Skeletal muscle tissue (tissue), 3 donors: ENCODE measurements at regions not wholly inside any gene's neighbourhood (a gene's known extent, or its start where the extent isn't known, plus 50 kb on each side); places are given as distances from the start of the nearest gene placed in this dataset.

Experiments used
- H3K27ac ChIP-seq: one replicate; pipeline ENCODE4 v1.7.0; 2013; ENCODE audit warnings: mild to moderate bottlenecking, low read depth, low read length, inconsistent platforms
- H3K27me3 ChIP-seq, 3 donors: one replicate each; pipeline ENCODE4 v1.7.0; 2013; ENCODE audit warnings: low read length in 3 of 3; ENCODE audit not compliant: control insufficient read depth in 3 of 3, insufficient read depth in 3 of 3
- H3K36me3 ChIP-seq, 3 donors: one replicate each; pipeline ENCODE4 v1.7.0; 2013; ENCODE audit warnings: low read length in 3 of 3; ENCODE audit not compliant: control insufficient read depth in 3 of 3, insufficient read depth in 3 of 3
- H3K4me1 ChIP-seq, 3 donors: one replicate each; pipeline ENCODE4 v1.7.0; 2013; ENCODE audit warnings: low read length in 3 of 3, mild to moderate bottlenecking in 3 of 3; ENCODE audit not compliant: control insufficient read depth in 3 of 3, insufficient read depth in 3 of 3
- H3K4me3 ChIP-seq, 3 donors: one replicate each; pipeline ENCODE4 v1.7.0; 2013; ENCODE audit warnings: low read length in 3 of 3
- H3K9ac ChIP-seq, 3 donors: one replicate each; pipeline ENCODE4 v1.7.0; 2013; ENCODE audit warnings: low read length in 3 of 3, mild to moderate bottlenecking in 3 of 3, moderate library complexity in 2 of 3, low read depth in 1 of 3
- H3K9me3 ChIP-seq, 3 donors: one replicate each; pipeline ENCODE4 v1.7.0; 2013; ENCODE audit warnings: low read length in 3 of 3; ENCODE audit not compliant: control insufficient read depth in 3 of 3
- donor health status: Osteomylitis.

- Histone ChIP-seq H3K27ac (no peak overlapping the region), H3K4me1 (peaks cover 18 to 25% (median 24%) of the 10 kb centered on the region in 3 donors), H3K4me3 (no peak overlapping the region), H3K36me3 (no peaks in the 10 kb centered on the region), H3K27me3 (no peaks in the 10 kb centered on the region), H3K9ac (no peak overlapping the region), H3K9me3 (no peaks in the 10 kb centered on the region)
Observed at GRCh38 chr14:51337520-51337919, 97.5 kb downstream of the TMX1 start.

- Histone ChIP-seq H3K27ac (no peak overlapping the region), H3K4me3 (no peak overlapping the region), H3K27me3 (no peaks in the 10 kb centered on the region), H3K9ac (no peak overlapping the region), H3K4me1 (peaks cover 5 to 8% (median 6%) of the 10 kb centered on the region in 3 donors), H3K36me3 (no peaks in the 10 kb centered on the region), H3K9me3 (no peaks in the 10 kb centered on the region)
Observed at GRCh38 chr14:51341338-51341737, 101.3 kb downstream of the TMX1 start.

- H3K27me3 ChIP-seq: no peaks in the 10 kb centered on the region
- no peaks in the 10 kb centered on the region for H3K9me3 ChIP-seq
- no peak overlapping the region for H3K4me3 ChIP-seq
- H3K9ac ChIP-seq: no peak overlapping the region
- no peaks in the 10 kb centered on the region for H3K4me1 ChIP-seq
- H3K36me3 ChIP-seq: no peaks in the 10 kb centered on the region
- no peak overlapping the region for H3K27ac ChIP-seq
Observed at GRCh38 chr14:51342226-51342625, 102.2 kb downstream of the TMX1 start.

- no peaks in the 10 kb centered on the region for H3K4me1 ChIP-seq
- no peak overlapping the region for H3K27ac ChIP-seq
- no peak overlapping the region for H3K9ac ChIP-seq
- no peaks in the 10 kb centered on the region for H3K9me3 ChIP-seq
- H3K36me3 ChIP-seq: no peaks in the 10 kb centered on the region
- no peaks in the 10 kb centered on the region for H3K27me3 ChIP-seq
- no peak overlapping the region for H3K4me3 ChIP-seq
Observed at GRCh38 chr14:51351997-51352396, 112.0 kb downstream of the TMX1 start.

- Histone ChIP-seq H3K27ac (no peak overlapping the region), H3K36me3 (no peaks in the 10 kb centered on the region), H3K27me3 (no peaks in the 10 kb centered on the region), H3K4me3 (no peak overlapping the region), H3K9ac (no peak overlapping the region), H3K9me3 (no peaks in the 10 kb centered on the region), H3K4me1 (no peaks in the 10 kb centered on the region)
Observed at GRCh38 chr14:51353901-51354300, 113.9 kb downstream of the TMX1 start.

- Histone ChIP-seq H3K36me3 (no peaks in the 10 kb centered on the region), H3K27ac (no peak overlapping the region), H3K4me3 (no peak overlapping the region), H3K9me3 (no peaks in the 10 kb centered on the region), H3K4me1 (no peaks in the 10 kb centered on the region), H3K9ac (no peak overlapping the region), H3K27me3 (no peaks in the 10 kb centered on the region)
Observed at GRCh38 chr14:51354846-51355245, 114.8 kb downstream of the TMX1 start.

GRCh38 chr14:51356381-51356780 is 116.3 kb downstream of the TMX1 start:
- Histone ChIP-seq H3K9me3 (no peaks in the 10 kb centered on the region), H3K4me3 (no peak overlapping the region), H3K9ac (no peak overlapping the region), H3K4me1 (no peaks in the 10 kb centered on the region), H3K27me3 (no peaks in the 10 kb centered on the region), H3K36me3 (no peaks in the 10 kb centered on the region), H3K27ac (no peak overlapping the region)

- no peaks in the 10 kb centered on the region for H3K27me3 ChIP-seq
- H3K4me3 ChIP-seq: no peak overlapping the region
- H3K9ac ChIP-seq: no peak overlapping the region
- H3K36me3 ChIP-seq: no peaks in the 10 kb centered on the region
- no peaks in the 10 kb centered on the region for H3K4me1 ChIP-seq
- no peaks in the 10 kb centered on the region for H3K9me3 ChIP-seq
- H3K27ac ChIP-seq: no peak overlapping the region
Observed at GRCh38 chr14:51357250-51357649, 117.2 kb downstream of the TMX1 start.

- H3K9me3 ChIP-seq: no peaks in the 10 kb centered on the region
- H3K4me3 ChIP-seq: no peak overlapping the region
- H3K9ac ChIP-seq: no peak overlapping the region
- no peaks in the 10 kb centered on the region for H3K36me3 ChIP-seq
- no peaks in the 10 kb centered on the region for H3K4me1 ChIP-seq
- H3K27ac ChIP-seq: no peak overlapping the region
- no peaks in the 10 kb centered on the region for H3K27me3 ChIP-seq
Observed at GRCh38 chr14:51360592-51360991, 120.5 kb downstream of the TMX1 start.

- Histone ChIP-seq H3K27ac (no peak overlapping the region), H3K9ac (no peak overlapping the region), H3K9me3 (no peaks in the 10 kb centered on the region), H3K4me3 (no peak overlapping the region), H3K4me1 (peaks cover 0 to 2% (median 0%) of the 10 kb centered on the region in 3 donors), H3K36me3 (no peaks in the 10 kb centered on the region), H3K27me3 (no peaks in the 10 kb centered on the region)
Observed at GRCh38 chr14:51365241-51365965, 125.4 kb downstream of the TMX1 start.
